Upper lobe of left lung (tissue), 6 donors: ENCODE measurements at regions not wholly inside any gene's neighbourhood (a gene's known extent, or its start where the extent isn't known, plus 50 kb on each side); places are given as distances from the start of the nearest gene placed in this dataset.

Experiments
- ATAC-seq, 2 donors: fragments of 200-7000 bp; cut with Tn5 transposase; one replicate each; pipeline ENCODE4 v1.9.1; 2022; ENCODE audit warnings: mild to moderate bottlenecking in 2 of 2, moderate library complexity in 2 of 2; ENCODE audit not compliant: low FRiP score in 2 of 2
- DNase-seq, 2 donors: peaks; one replicate each; pipeline ENCODE4 v3.0.0-alpha.2; 2019 to 2020
- H3K27ac ChIP-seq, 4 donors: fragments of 200-600 bp; sonication (generic); one replicate each; pipeline ENCODE4 v1.5.1; 2016 to 2019
- H3K27me3 ChIP-seq, 4 donors: fragments of 200-600 bp; sonication (generic); one replicate each; pipeline ENCODE4 v1.5.1; 2017 to 2019
- H3K36me3 ChIP-seq, 4 donors: fragments of 200-600 bp; sonication (generic); one replicate each; pipeline ENCODE4 v1.5.1; 2016 to 2019
- H3K4me1 ChIP-seq, 4 donors: fragments of 200-600 bp; sonication (generic); one replicate each; pipeline ENCODE4 v1.5.1; 2018 to 2019
- H3K4me3 ChIP-seq, 4 donors: fragments of 200-600 bp; sonication (generic); one replicate each; pipeline ENCODE4 v1.5.1; 2017 to 2019; ENCODE audit warnings: mild to moderate bottlenecking in 2 of 4, moderate library complexity in 1 of 4
- H3K9me3 ChIP-seq, 4 donors: fragments of 200-600 bp; sonication (generic); one replicate each; pipeline ENCODE4 v1.5.1; 2018 to 2019
- EP300 ChIP-seq, 4 donors: sonication (generic); formaldehyde crosslinking; IDR thresholded peaks; one replicate each; pipeline ENCODE4 v1.5.1; 2017; ENCODE audit warnings: antibody characterized with exemption in 4 of 4, control low read depth in 2 of 4
- POLR2A ChIP-seq, 4 donors: fragments of 450-650 bp; IDR thresholded peaks; one replicate each; pipeline ENCODE4 v1.5.1; 2016 to 2017; ENCODE audit warnings: antibody characterized with exemption in 4 of 4, mild to moderate bottlenecking in 2 of 4
- POLR2AphosphoS5 ChIP-seq, 2 donors: sonication (generic); formaldehyde crosslinking; IDR thresholded peaks; one replicate each; pipeline ENCODE4 v1.5.1; 2017; ENCODE audit warnings: antibody characterized with exemption in 2 of 2
- WGBS, 2 donors: methylation state at CpG; one replicate each; pipeline ENCODE4 v1.1.5; 2017 to 2018; 5-methylcytosine and 5-hydroxymethylcytosine counted together
- TF ChIP-seq, protein P1 (sequence below), 6 experiments: fragments of 450-650 bp in 4 of 6; fragments of 200-600 bp in 2 of 6; sonication (generic) in 2 of 6; IDR thresholded peaks; one replicate each; pipeline ENCODE4 v1.5.1; 2016 to 2019; ENCODE audit warnings: antibody characterized with exemption in 6 of 6
- donor health status: DM: no; HTN: no; CAD: no; lungs with moderate emphysema.
- donor health status: DM: no; HTN: yes; CAD: no; lungs with severe emphysema.

DNA sequence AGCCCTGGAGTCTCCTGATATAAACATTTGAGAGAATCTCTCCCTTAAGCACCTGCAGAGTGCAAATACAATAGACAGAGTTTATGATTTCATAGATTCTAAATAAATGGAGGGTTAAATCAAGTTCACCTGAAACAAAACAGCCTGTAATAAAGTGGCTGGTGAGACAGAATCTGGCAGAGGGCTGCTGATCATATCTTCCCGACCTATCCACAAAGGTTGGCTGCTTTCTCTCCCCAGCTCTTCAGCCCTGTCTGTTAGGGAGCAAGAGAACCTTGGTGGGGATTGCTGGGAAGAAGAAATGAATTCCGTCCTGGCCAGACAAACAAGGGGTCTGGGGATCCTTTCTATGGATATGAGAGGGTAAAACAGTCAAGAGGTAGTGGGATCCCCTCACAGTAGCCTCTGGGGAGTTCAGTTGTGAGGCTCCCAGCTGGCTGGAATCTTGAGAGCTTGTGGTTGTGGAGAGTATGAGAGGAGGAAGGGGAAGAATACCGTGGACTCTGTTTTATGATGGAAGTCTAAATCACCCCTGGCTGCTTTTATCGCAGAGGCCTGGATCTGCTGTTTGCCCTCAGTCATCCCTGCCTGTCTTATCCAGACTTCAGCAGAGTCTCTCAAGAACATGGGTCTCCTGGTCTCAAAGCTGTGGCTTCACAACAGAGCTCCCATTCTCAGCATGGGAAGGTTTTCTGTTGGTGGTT is 451.3 kb downstream of the NTRK3 start:
- no peak for TF ChIP-seq POLR2A (IDR thresholded peaks at IDR 0.05)
- no peak for TF ChIP-seq POLR2AphosphoS5 (IDR thresholded peaks at IDR 0.05)
- TF ChIP-seq, protein P1, sequence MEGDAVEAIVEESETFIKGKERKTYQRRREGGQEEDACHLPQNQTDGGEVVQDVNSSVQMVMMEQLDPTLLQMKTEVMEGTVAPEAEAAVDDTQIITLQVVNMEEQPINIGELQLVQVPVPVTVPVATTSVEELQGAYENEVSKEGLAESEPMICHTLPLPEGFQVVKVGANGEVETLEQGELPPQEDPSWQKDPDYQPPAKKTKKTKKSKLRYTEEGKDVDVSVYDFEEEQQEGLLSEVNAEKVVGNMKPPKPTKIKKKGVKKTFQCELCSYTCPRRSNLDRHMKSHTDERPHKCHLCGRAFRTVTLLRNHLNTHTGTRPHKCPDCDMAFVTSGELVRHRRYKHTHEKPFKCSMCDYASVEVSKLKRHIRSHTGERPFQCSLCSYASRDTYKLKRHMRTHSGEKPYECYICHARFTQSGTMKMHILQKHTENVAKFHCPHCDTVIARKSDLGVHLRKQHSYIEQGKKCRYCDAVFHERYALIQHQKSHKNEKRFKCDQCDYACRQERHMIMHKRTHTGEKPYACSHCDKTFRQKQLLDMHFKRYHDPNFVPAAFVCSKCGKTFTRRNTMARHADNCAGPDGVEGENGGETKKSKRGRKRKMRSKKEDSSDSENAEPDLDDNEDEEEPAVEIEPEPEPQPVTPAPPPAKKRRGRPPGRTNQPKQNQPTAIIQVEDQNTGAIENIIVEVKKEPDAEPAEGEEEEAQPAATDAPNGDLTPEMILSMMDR (IDR thresholded peaks at IDR 0.05) = no peak
- no peak for TF ChIP-seq EP300 (IDR thresholded peaks at IDR 0.05)
- ATAC-seq = no peak

DNA sequence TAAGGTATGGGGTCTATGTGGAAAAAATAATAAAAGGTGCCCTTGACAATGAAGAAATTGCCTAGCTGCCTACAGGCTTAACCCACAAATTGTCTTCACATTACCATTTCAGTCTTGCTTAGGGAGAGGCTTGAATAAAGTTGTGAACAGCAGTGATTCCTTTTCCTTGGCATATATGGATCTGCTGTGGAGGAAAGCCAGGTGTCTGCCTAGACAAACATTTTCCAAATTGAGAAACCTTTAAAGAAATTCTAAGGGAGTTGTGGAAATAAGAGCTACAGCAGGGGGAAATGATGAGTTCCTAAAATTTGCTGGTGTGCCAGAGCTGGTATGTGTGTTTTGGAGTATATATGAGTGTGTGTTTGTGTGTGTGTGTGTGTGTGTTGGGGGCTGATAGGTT is 452.1 kb downstream of the NTRK3 start:
- H3K27me3 ChIP-seq = no peaks in the 10 kb centered on the region
- no peaks in the 10 kb centered on the region for H3K36me3 ChIP-seq
- H3K9me3 ChIP-seq = no peaks in the 10 kb centered on the region
- DNase-seq = no peak
- no peak for TF ChIP-seq POLR2AphosphoS5 (IDR thresholded peaks at IDR 0.05)
- TF ChIP-seq POLR2A (IDR thresholded peaks at IDR 0.05) = no peak
- TF ChIP-seq EP300 (IDR thresholded peaks at IDR 0.05) = no peak
- TF ChIP-seq, protein P1 (IDR thresholded peaks at IDR 0.05) = no peak
- no peak overlapping the region for H3K4me3 ChIP-seq
- no peak overlapping the region for H3K27ac ChIP-seq
- no peak for ATAC-seq
- no peaks in the 10 kb centered on the region for H3K4me1 ChIP-seq

More for the DNA sequence above, 451.3 kb downstream of the NTRK3 start:
- Histone ChIP-seq H3K27ac (no peak overlapping the region), H3K36me3 (no peaks in the 10 kb centered on the region), H3K4me1 (no peaks in the 10 kb centered on the region), H3K4me3 (no peak overlapping the region), H3K9me3 (no peaks in the 10 kb centered on the region), H3K27me3 (no peaks in the 10 kb centered on the region)
- 73% methylated on average over 4 of the region's 4 CpGs for WGBS, 2 donors
- no peak for DNase-seq

DNA sequence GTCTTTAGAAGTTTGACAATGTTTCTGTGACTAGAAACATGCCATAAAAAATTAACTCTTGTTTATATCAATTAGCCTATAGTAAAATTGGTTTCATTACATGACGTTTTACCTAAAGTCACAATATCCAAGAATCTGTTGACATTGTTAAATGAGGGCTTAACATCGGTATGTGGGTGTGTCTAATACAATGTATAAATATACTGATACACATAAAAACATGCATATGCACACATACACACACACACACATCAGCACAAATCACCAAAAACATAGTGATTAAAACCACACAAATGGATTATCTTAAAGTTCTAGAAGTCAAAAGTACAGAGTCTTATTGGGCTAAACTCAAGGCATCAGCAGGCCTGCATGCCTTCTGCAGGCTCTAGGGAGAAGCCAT is 456.7 kb downstream of the NTRK3 start:
- Histone ChIP-seq H3K36me3 (no peaks in the 10 kb centered on the region), H3K4me1 (no peaks in the 10 kb centered on the region), H3K27ac (no peak overlapping the region), H3K4me3 (no peak overlapping the region), H3K9me3 (no peaks in the 10 kb centered on the region), H3K27me3 (no peaks in the 10 kb centered on the region)
- TF ChIP-seq POLR2AphosphoS5 (IDR thresholded peaks at IDR 0.05) = no peak
- TF ChIP-seq, protein P1 (IDR thresholded peaks at IDR 0.05) = no peak
- TF ChIP-seq POLR2A (IDR thresholded peaks at IDR 0.05) = no peak
- no peak for TF ChIP-seq EP300 (IDR thresholded peaks at IDR 0.05)
- WGBS, 2 donors = 34 to 41% methylated on average over 2 of the region's 2 CpGs
- no peak for ATAC-seq
- no peak for DNase-seq

DNA sequence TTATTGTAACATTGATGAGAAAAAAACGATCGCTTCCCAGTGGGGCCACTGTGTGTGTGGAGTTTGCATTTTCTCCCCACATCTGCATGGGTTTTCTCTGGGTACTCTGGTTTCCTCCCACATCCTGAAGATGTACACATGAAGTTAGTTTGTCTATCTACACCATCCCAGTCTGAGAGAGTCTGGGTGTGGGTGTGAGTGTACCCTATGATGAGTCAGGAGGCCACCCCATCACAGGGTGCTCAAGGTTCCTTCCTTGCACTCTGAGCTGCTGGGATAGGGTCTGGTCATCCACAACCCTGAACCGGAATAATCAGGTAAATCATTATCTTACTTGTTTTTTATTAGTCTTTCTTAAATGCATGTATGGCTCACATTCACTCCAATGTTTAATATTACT is 457.1 kb downstream of the NTRK3 start:
- no peaks in the 10 kb centered on the region for H3K27me3 ChIP-seq
- no peaks in the 10 kb centered on the region for H3K36me3 ChIP-seq
- TF ChIP-seq POLR2A (IDR thresholded peaks at IDR 0.05) = no peak
- no peak for TF ChIP-seq EP300 (IDR thresholded peaks at IDR 0.05)
- ATAC-seq (no peak), DNase-seq (no peak)
- no peaks in the 10 kb centered on the region for H3K9me3 ChIP-seq
- no peaks in the 10 kb centered on the region for H3K4me1 ChIP-seq
- no peak overlapping the region for H3K27ac ChIP-seq
- 81 to 96% methylated on average over 3 of the region's 3 CpGs for WGBS, 2 donors
- H3K4me3 ChIP-seq = no peak overlapping the region

DNA sequence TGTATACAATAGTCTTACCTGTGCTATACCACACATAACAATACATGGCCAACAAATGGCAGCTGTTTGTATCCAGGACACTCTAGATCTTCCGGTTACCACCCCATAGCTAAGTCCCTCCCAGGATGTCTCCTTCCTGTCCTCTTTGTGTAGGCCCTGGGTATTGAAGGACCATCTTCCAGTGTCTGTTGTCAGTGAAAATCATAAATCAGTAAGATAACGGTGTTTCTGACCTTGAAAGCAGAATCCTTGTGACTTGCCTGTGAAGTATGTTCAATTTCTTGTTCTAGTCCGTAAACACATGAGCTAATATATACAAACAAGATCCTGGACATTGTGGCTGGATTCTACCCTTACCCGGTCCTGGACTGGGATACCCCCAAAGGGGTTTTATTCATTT is 462.8 kb downstream of the NTRK3 start:
- ATAC-seq (no peak), DNase-seq (no peak)
- Histone ChIP-seq H3K27ac (no peak overlapping the region), H3K4me3 (no peak overlapping the region), H3K9me3 (no peaks in the 10 kb centered on the region), H3K4me1 (no peaks in the 10 kb centered on the region), H3K27me3 (no peaks in the 10 kb centered on the region), H3K36me3 (no peaks in the 10 kb centered on the region)
- WGBS, 2 donors = 62 to 74% methylated on average over 4 of the region's 4 CpGs
- TF ChIP-seq, protein P1 (IDR thresholded peaks at IDR 0.05) = no peak
- no peak for TF ChIP-seq POLR2AphosphoS5 (IDR thresholded peaks at IDR 0.05)
- TF ChIP-seq POLR2A (IDR thresholded peaks at IDR 0.05) = no peak
- no peak for TF ChIP-seq EP300 (IDR thresholded peaks at IDR 0.05)
